MCF 10A (cell line): ENCODE measurements at regions not wholly inside any gene's neighbourhood (a gene's known extent, or its start where the extent isn't known, plus 50 kb on each side); places are given as distances from the start of the nearest gene placed in this dataset.

Experiments
- BruUV-seq: library from RNA; stranded (reverse); fragments of 400-500 nt; replicated peaks from 2 replicates; lab custom pipeline; 2021; lab: Mats Ljungman, UMichigan
- CTCF ChIA-PET: fragments of 300-600 bp; sonication (Branson Sonifier 250); formaldehyde crosslinking; extraction: SDS; loops from one replicate; lab custom pipeline; 2021; ENCODE audit warnings: antibody characterized with exemption, inconsistent platforms; lab: Yijun Ruan, JAX
- POLR2A ChIA-PET: fragments of 300-600, 350-650 bp; sonication (Branson Sonifier 250); formaldehyde crosslinking; extraction: SDS; loops from one replicate; lab custom pipeline; 2020; ENCODE audit warnings: antibody characterized with exemption, inconsistent platforms; lab: Yijun Ruan, JAX
- DNase-seq: peaks from one replicate; pipeline ENCODE4 v3.0.0-alpha.2; 2018; ENCODE audit not compliant: unreplicated experiment
- H3K27ac Mint-ChIP-seq: one replicate; pipeline ENCODE4 v1.8.0; 2022; ENCODE audit warnings: mild to moderate bottlenecking, low read depth, mixed read lengths; ENCODE audit not compliant: unreplicated experiment
- H3K27me3 Mint-ChIP-seq: one replicate; pipeline ENCODE4 v1.8.0; 2022; ENCODE audit warnings: mixed read lengths; ENCODE audit not compliant: insufficient read depth, unreplicated experiment
- H3K36me3 Mint-ChIP-seq: one replicate; pipeline ENCODE4 v1.8.0; 2022; ENCODE audit warnings: mild to moderate bottlenecking, moderate library complexity, mixed read lengths; ENCODE audit not compliant: insufficient read depth, unreplicated experiment
- H3K4me1 Mint-ChIP-seq: one replicate; pipeline ENCODE4 v1.8.0; 2022; ENCODE audit warnings: mixed read lengths; ENCODE audit not compliant: insufficient read depth, unreplicated experiment
- H3K4me3 Mint-ChIP-seq: one replicate; pipeline ENCODE4 v1.8.0; 2022; ENCODE audit warnings: mild to moderate bottlenecking, moderate library complexity, mixed read lengths; ENCODE audit not compliant: unreplicated experiment
- H3K9me3 Mint-ChIP-seq: one replicate; pipeline ENCODE4 v1.8.0; 2022; ENCODE audit warnings: mixed read lengths; ENCODE audit not compliant: unreplicated experiment
- intact Hi-C: fragments of 100-400 bp; cut with micrococcal nuclease; formaldehyde crosslinking; loops from 2 replicates; pipeline ENCODE4 v1.14.1; 2022
- TF ChIP-seq, protein P1 (sequence below): fragments of 200-600 bp; IDR thresholded peaks from one replicate; pipeline ENCODE4 v1.8.0; 2022; ENCODE audit warnings: antibody characterized with exemption, mild to moderate bottlenecking; ENCODE audit not compliant: unreplicated experiment

DNA sequence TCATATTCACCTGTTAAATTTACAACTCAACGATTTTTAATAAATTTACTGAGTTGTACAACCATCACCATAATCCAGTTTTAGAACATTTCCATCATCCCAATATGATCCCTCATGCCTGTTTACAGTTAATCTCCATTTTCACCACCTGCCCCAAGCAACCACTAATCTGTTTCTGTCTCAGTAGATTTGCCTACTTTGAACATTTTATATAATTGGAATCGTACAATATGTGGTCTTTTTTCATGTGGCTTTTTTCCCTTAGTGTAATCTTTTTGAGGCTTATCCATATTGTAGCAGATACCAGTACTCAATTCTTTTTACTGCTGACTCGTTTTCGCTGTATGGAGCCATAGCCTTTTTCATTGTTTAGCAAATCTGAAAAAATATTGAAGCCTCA lies 123.3 kb upstream of the STT3B start:
- Mint-ChIP-seq H3K27me3 (no peaks in the 10 kb centered on the region), H3K4me1 (no peaks in the 10 kb centered on the region), H3K27ac (no peak overlapping the region), H3K4me3 (no peak overlapping the region), H3K36me3 (no peaks in the 10 kb centered on the region), H3K9me3 (no peaks in the 10 kb centered on the region)
- no TSS peak for BruUV-seq
- DNase-seq: no peak
- TF ChIP-seq, protein P1, sequence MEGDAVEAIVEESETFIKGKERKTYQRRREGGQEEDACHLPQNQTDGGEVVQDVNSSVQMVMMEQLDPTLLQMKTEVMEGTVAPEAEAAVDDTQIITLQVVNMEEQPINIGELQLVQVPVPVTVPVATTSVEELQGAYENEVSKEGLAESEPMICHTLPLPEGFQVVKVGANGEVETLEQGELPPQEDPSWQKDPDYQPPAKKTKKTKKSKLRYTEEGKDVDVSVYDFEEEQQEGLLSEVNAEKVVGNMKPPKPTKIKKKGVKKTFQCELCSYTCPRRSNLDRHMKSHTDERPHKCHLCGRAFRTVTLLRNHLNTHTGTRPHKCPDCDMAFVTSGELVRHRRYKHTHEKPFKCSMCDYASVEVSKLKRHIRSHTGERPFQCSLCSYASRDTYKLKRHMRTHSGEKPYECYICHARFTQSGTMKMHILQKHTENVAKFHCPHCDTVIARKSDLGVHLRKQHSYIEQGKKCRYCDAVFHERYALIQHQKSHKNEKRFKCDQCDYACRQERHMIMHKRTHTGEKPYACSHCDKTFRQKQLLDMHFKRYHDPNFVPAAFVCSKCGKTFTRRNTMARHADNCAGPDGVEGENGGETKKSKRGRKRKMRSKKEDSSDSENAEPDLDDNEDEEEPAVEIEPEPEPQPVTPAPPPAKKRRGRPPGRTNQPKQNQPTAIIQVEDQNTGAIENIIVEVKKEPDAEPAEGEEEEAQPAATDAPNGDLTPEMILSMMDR: no peak
- ChIA-PET POLR2A (no interaction called here), CTCF (no interaction called here)
- intact Hi-C loops: no loop called here

DNA sequence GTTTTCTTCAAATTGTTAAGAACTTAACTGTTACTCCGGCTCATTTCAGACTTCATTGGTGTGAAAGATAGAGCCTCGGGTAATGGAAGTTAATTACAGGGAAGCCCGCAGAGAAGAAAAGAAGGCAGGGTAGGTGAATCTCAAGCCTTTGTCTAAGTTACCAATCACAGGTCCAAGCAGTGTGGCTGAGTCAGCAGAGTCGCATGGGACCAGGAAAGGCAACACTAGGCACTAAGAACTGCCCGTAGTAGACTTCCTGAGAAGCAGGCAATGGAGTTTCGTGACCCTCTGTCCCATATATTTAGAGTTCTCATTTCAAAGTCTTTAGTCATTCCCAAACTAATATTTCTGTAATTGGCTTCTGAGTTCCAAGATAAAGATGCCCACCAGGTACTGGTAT lies 122.9 kb upstream of the STT3B start:
- no peaks in the 10 kb centered on the region for H3K27me3 Mint-ChIP-seq
- TF ChIP-seq, protein P1: no peak
- no peak for DNase-seq
- H3K9me3 Mint-ChIP-seq: no peaks in the 10 kb centered on the region
- CTCF ChIA-PET: no interaction called here
- H3K4me3 Mint-ChIP-seq: no peak overlapping the region
- H3K27ac Mint-ChIP-seq: no peak overlapping the region
- no TSS peak for BruUV-seq
- POLR2A ChIA-PET: no interaction called here
- no peaks in the 10 kb centered on the region for H3K4me1 Mint-ChIP-seq
- H3K36me3 Mint-ChIP-seq: no peaks in the 10 kb centered on the region
- intact Hi-C loops: no loop called here

DNA sequence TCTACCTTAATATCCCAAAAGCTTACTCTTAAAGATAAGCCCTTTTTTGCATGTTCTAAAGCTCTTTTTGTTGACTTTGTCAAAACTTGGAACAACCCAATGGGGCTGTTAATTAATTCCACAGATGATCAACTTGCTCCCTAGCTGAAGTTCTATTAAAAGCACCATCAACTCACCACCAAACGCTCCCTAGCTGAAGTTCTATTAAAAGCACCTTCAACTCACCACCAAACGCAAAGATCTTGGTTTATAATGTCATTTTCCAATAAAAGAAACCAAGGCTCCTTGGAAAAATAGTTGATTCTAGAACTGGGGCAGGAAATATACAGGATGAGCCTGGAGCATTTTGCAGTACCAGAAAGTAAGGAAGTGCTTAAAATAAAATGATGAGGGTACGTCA lies 122.3 kb upstream of the STT3B start:
- POLR2A ChIA-PET: no interaction called here
- Mint-ChIP-seq H3K9me3 (no peaks in the 10 kb centered on the region), H3K4me3 (no peak overlapping the region), H3K36me3 (no peaks in the 10 kb centered on the region), H3K4me1 (no peaks in the 10 kb centered on the region), H3K27ac (no peak overlapping the region), H3K27me3 (no peaks in the 10 kb centered on the region)
- DNase-seq: no peak
- intact Hi-C loops: no loop called here
- no TSS peak for BruUV-seq
- CTCF ChIA-PET: no interaction called here
- TF ChIP-seq, protein P1: no peak

DNA sequence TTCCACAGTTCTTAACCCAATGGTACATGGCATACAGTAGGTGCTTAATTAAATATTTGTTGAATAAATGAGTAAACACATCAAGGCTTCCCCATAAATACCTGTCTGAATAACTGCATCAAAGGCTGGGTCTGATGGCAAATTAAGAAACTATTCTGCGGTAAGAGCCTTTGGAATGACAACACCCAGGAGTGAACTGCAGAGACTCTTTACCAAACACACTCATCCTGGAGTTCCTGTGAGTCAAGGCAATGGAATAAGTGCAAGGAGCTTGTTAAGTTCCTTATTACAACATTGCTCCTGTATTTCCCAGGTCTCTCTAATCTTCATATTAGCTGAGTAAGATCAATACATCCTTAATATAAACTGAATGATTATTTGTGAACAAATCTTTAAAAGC lies 119.9 kb upstream of the STT3B start:
- Mint-ChIP-seq H3K36me3 (no peaks in the 10 kb centered on the region), H3K27ac (no peak overlapping the region), H3K4me1 (no peaks in the 10 kb centered on the region), H3K4me3 (no peak overlapping the region), H3K27me3 (no peaks in the 10 kb centered on the region), H3K9me3 (no peaks in the 10 kb centered on the region)
- peak; percentile 8 for DNase-seq
- POLR2A ChIA-PET: no interaction called here
- BruUV-seq: no TSS peak
- CTCF ChIA-PET: no interaction called here
- intact Hi-C loops: no loop called here
- TF ChIP-seq, protein P1: no peak
